Hepatocyte (in vitro differentiated cells): ENCODE measurements at regions not wholly inside any gene's neighbourhood (a gene's known extent, or its start where the extent isn't known, plus 50 kb on each side); places are given as distances from the start of the nearest gene placed in this dataset.

Experiments
- CTCF ChIP-seq: fragments of 200-600 bp; sonication (generic); IDR thresholded peaks from 2 replicates; pipeline ENCODE4 v1.5.1; 2016; ENCODE audit warnings: antibody characterized with exemption, mild to moderate bottlenecking; ENCODE audit not compliant: poor library complexity
- EZH2 ChIP-seq: fragments of 200-600 bp; sonication (generic); IDR thresholded peaks from 2 replicates; pipeline ENCODE4 v1.6.1; 2016; ENCODE audit warnings: antibody characterized with exemption, mild to moderate bottlenecking, borderline replicate concordance
- EZH2phosphoT487 ChIP-seq: fragments of 200-600 bp; sonication (generic); IDR thresholded peaks from one replicate; pipeline ENCODE4 v1.6.1; 2018; ENCODE audit warnings: antibody characterized with exemption, mild to moderate bottlenecking, low read depth, moderate library complexity; ENCODE audit not compliant: unreplicated experiment, severe bottlenecking

DNA sequence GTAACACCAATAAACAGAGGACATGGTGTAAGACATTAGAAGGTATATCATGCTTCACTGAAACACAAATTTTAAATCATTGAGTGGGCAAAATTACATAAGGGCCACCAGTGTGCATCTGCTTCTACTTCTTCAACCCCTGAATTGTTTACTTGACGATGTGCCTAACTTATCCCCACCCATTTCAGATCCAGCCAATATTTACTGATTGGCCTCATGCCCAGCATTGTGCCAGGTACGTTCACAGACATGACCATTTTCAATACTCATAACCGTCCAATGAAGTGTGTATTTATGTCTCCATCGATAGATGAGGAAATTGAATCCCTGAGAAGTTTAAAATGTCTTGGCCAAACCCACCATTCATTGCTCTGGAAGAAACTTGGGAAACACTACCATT lies 208.3 kb upstream of the MID1 start:
- TF ChIP-seq CTCF (no peak), EZH2 (no peak), EZH2phosphoT487 (no peak)
